ENCODE measurements at regions not wholly inside any gene's neighbourhood (a gene's known extent, or its start where the extent isn't known, plus 50 kb on each side); places are given as distances from the start of the nearest gene placed in this dataset.

DNA sequence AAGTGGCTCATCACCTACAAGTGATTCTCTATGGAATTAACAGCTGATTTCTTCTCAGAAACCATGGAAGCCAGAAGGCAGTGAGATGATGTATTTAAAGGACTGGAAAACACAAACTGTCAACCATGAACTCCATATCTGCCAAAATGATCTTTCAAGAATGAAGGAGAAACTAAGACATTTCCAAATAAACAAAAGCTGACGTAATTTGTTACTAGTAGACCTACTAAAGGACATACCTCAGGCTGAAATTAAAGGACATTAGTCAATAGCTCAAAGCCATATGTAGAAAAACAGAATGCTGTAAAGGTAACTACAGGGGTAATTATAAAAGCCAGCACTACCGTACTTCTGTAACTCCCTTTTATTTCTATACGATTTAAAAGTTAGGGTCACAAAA lies 129.4 kb upstream of the TMEM45B start:
- no peak for TF ChIP-seq EZH2 (IDR thresholded peaks at IDR 0.05; ENCODE audit: borderline replicate concordance, low read depth, low read length, severe bottlenecking)
- TF ChIP-seq, protein P1, sequence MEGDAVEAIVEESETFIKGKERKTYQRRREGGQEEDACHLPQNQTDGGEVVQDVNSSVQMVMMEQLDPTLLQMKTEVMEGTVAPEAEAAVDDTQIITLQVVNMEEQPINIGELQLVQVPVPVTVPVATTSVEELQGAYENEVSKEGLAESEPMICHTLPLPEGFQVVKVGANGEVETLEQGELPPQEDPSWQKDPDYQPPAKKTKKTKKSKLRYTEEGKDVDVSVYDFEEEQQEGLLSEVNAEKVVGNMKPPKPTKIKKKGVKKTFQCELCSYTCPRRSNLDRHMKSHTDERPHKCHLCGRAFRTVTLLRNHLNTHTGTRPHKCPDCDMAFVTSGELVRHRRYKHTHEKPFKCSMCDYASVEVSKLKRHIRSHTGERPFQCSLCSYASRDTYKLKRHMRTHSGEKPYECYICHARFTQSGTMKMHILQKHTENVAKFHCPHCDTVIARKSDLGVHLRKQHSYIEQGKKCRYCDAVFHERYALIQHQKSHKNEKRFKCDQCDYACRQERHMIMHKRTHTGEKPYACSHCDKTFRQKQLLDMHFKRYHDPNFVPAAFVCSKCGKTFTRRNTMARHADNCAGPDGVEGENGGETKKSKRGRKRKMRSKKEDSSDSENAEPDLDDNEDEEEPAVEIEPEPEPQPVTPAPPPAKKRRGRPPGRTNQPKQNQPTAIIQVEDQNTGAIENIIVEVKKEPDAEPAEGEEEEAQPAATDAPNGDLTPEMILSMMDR (IDR thresholded peaks at IDR 0.05; ENCODE audit: borderline replicate concordance, extremely low read depth, low read length, poor library complexity, severe bottlenecking) = no peak
- no peak for DNase-seq

DNA sequence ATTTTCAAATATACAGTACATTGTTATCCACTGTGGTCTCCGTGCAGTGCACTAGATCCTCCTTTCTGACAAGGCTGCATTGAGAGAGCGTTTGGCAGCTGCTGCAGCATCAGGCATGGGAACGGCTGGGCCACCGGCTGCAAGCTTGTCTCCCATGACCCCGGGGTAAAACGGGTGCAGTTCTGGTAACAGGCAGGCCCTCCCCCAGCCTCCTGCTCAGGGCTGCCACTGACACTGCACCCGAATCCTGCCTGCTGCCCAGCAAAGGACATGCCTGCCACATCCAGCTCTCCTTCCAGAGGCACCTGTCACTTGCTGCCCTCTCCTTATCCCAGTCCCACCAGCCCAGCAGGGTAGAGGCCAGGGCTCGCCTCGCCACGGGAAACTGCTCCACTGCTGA lies 124.5 kb upstream of the TMEM45B start:
- Histone ChIP-seq H3K79me2 (ENCODE audit: insufficient read depth, low read length) (no peaks in the 10 kb centered on the region), H2AFZ (ENCODE audit: low read depth, low read length) (no peak overlapping the region), H3K27me3 (ENCODE audit: insufficient read depth, low read length, poor library complexity) (peaks cover 3% of the 10 kb centered on the region), H3K27ac (ENCODE audit: low read length) (no peak overlapping the region), H4K20me1 (ENCODE audit: insufficient read depth, low read length) (no peaks in the 10 kb centered on the region), H3K36me3 (ENCODE audit: insufficient read depth, low read length) (no peaks in the 10 kb centered on the region), H3K4me3 (ENCODE audit: low read depth in 1 of 2, low read length in 2 of 2) (no peak overlapping the region), H3K4me1 (ENCODE audit: insufficient read depth, low read length) (no peaks in the 10 kb centered on the region), H3K9ac (ENCODE audit: low read depth, low read length) (no peak overlapping the region), H3K4me2 (ENCODE audit: insufficient read depth, low read length) (no peak overlapping the region), H3K9me3 (ENCODE audit: insufficient read depth, low read length, severe bottlenecking) (no peaks in the 10 kb centered on the region)
- ATAC-seq (ENCODE audit: insufficient read depth, low read depth) (no peak), DNase-seq (no peak)
- TF ChIP-seq, protein P1 (IDR thresholded peaks at IDR 0.05; ENCODE audit: borderline replicate concordance, extremely low read depth, low read length, poor library complexity, severe bottlenecking) = no peak
- TF ChIP-seq EZH2 (IDR thresholded peaks at IDR 0.05; ENCODE audit: borderline replicate concordance, low read depth, low read length, severe bottlenecking) = no peak

More for the DNA sequence above, 129.4 kb upstream of the TMEM45B start:
- Histone ChIP-seq H3K4me3 (ENCODE audit: low read depth in 1 of 2, low read length in 2 of 2) (no peak overlapping the region), H3K4me2 (ENCODE audit: insufficient read depth, low read length) (no peak overlapping the region), H4K20me1 (ENCODE audit: insufficient read depth, low read length) (no peaks in the 10 kb centered on the region), H3K9me3 (ENCODE audit: insufficient read depth, low read length, severe bottlenecking) (no peaks in the 10 kb centered on the region), H3K36me3 (ENCODE audit: insufficient read depth, low read length) (no peaks in the 10 kb centered on the region), H3K27ac (ENCODE audit: low read length) (no peak overlapping the region), H3K27me3 (ENCODE audit: insufficient read depth, low read length, poor library complexity) (peaks cover 3% of the 10 kb centered on the region), H3K79me2 (ENCODE audit: insufficient read depth, low read length) (no peaks in the 10 kb centered on the region), H2AFZ (ENCODE audit: low read depth, low read length) (no peak overlapping the region), H3K9ac (ENCODE audit: low read depth, low read length) (no peak overlapping the region), H3K4me1 (ENCODE audit: insufficient read depth, low read length) (no peaks in the 10 kb centered on the region)
- ATAC-seq (ENCODE audit: insufficient read depth, low read depth) = no peak

DNA sequence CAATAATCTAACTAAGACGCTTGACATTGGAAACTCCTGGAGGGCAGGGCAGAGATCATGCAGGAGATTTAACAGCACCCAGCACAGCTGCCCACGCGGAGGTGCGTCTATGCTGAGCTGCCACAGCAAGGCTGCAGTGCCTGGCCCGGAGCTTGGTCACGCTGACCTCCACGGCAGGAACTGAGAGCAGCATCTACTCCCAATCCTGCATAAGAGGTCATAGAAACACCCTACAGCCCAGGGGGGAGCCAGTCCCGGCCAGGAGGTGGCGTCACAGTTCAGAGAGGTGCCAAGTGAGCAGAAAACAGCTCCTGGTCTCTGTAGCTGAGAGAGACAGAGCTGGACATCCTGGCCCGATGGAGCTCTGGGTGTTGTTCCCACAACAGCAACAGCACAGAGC lies 121.1 kb upstream of the TMEM45B start:
- no peaks in the 10 kb centered on the region for H3K9me3 ChIP-seq (ENCODE audit: insufficient read depth, low read length, severe bottlenecking)
- no peaks in the 10 kb centered on the region for H3K4me1 ChIP-seq (ENCODE audit: insufficient read depth, low read length)
- no peak overlapping the region for H3K4me3 ChIP-seq (ENCODE audit: low read depth in 1 of 2, low read length in 2 of 2)
- ATAC-seq (ENCODE audit: insufficient read depth, low read depth) (no peak), DNase-seq (no peak)
- peaks cover 3% of the 10 kb centered on the region for H3K27me3 ChIP-seq (ENCODE audit: insufficient read depth, low read length, poor library complexity)
- TF ChIP-seq, protein P1 (IDR thresholded peaks at IDR 0.05; ENCODE audit: borderline replicate concordance, extremely low read depth, low read length, poor library complexity, severe bottlenecking) = peak; percentile 35
- no peak for TF ChIP-seq EZH2 (IDR thresholded peaks at IDR 0.05; ENCODE audit: borderline replicate concordance, low read depth, low read length, severe bottlenecking)
- no peaks in the 10 kb centered on the region for H3K79me2 ChIP-seq (ENCODE audit: insufficient read depth, low read length)
- no peak overlapping the region for H3K27ac ChIP-seq (ENCODE audit: low read length)
- no peak overlapping the region for H3K4me2 ChIP-seq (ENCODE audit: insufficient read depth, low read length)
- no peaks in the 10 kb centered on the region for H3K36me3 ChIP-seq (ENCODE audit: insufficient read depth, low read length)
- H4K20me1 ChIP-seq (ENCODE audit: insufficient read depth, low read length) = no peaks in the 10 kb centered on the region
- H3K9ac ChIP-seq (ENCODE audit: low read depth, low read length) = no peak overlapping the region
- no peak overlapping the region for H2AFZ ChIP-seq (ENCODE audit: low read depth, low read length)

DNA sequence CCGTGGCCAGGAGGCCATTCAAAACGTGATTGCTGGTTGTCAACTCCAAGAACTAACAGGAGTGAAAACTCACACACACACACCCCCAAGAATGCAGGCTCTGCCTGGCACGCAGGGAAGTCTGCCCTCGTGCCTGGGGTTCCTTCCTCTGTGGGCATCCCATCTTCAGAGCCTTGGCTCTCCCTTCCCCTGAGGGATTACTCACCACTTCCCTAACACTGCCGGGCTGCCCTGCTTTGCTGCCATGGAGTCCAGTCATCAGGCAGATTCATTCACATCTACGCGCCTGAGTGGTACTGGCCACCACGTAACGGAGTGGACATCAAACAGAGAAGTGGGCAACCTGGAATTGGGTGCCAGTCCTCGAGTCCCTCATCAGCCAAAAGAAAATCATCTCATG lies 120.7 kb upstream of the TMEM45B start:
- Histone ChIP-seq H3K9me3 (ENCODE audit: insufficient read depth, low read length, severe bottlenecking) (no peaks in the 10 kb centered on the region), H3K4me1 (ENCODE audit: insufficient read depth, low read length) (no peaks in the 10 kb centered on the region), H3K27ac (ENCODE audit: low read length) (no peak overlapping the region), H3K27me3 (ENCODE audit: insufficient read depth, low read length, poor library complexity) (peaks cover 3% of the 10 kb centered on the region), H4K20me1 (ENCODE audit: insufficient read depth, low read length) (no peaks in the 10 kb centered on the region), H3K79me2 (ENCODE audit: insufficient read depth, low read length) (no peaks in the 10 kb centered on the region), H3K4me3 (ENCODE audit: low read depth in 1 of 2, low read length in 2 of 2) (no peak overlapping the region), H3K4me2 (ENCODE audit: insufficient read depth, low read length) (no peak overlapping the region), H2AFZ (ENCODE audit: low read depth, low read length) (no peak overlapping the region), H3K9ac (ENCODE audit: low read depth, low read length) (no peak overlapping the region), H3K36me3 (ENCODE audit: insufficient read depth, low read length) (no peaks in the 10 kb centered on the region)
- DNase-seq = no peak
- no peak for ATAC-seq (ENCODE audit: insufficient read depth, low read depth)
- TF ChIP-seq, protein P1 (IDR thresholded peaks at IDR 0.05; ENCODE audit: borderline replicate concordance, extremely low read depth, low read length, poor library complexity, severe bottlenecking) = no peak
- TF ChIP-seq EZH2 (IDR thresholded peaks at IDR 0.05; ENCODE audit: borderline replicate concordance, low read depth, low read length, severe bottlenecking) = no peak

Measured in DND-41 (cell line).